ENCODE measurements at regions not wholly inside any gene's neighbourhood (a gene's known extent, or its start where the extent isn't known, plus 50 kb on each side); places are given as distances from the start of the nearest gene placed in this dataset.

- no peaks in the 10 kb centered on the region for H3K4me1 ChIP-seq (ENCODE audit: control insufficient read depth in 1 of 2, insufficient read depth in 2 of 2, low read length in 2 of 2)
- H3K27me3 Mint-ChIP-seq (ENCODE audit: low read depth in 3 of 3): no peaks in the 10 kb centered on the region
- no peaks in the 10 kb centered on the region for H3K36me3 Mint-ChIP-seq
- H3K36me3 ChIP-seq (replicated peaks in 1 of 2; ENCODE audit: control insufficient read depth in 1 of 2, insufficient read depth in 2 of 2, low read length in 2 of 2): no peaks in the 10 kb centered on the region
- H3K27ac ChIP-seq (ENCODE audit: low read depth in 1 of 2, low read length in 2 of 2): no peak overlapping the region
- H3K4me3 ChIP-seq (replicated peaks in 1 of 3; ENCODE audit: low read depth in 2 of 3, low read length in 3 of 3): no peak overlapping the region
- no peak overlapping the region for H3K4me3 Mint-ChIP-seq
- no peaks in the 10 kb centered on the region for H3K27me3 ChIP-seq (ENCODE audit: control insufficient read depth in 2 of 2, insufficient read depth in 2 of 2, low read length in 2 of 2)
- intact Hi-C loops (cut with micrococcal nuclease): no loop called here
- no peaks in the 10 kb centered on the region for H4K20me1 ChIP-seq (ENCODE audit: insufficient read depth, low read length)
- DNase-seq: no peak
- no peak overlapping the region for H2AFZ ChIP-seq (ENCODE audit: insufficient read depth, low read depth, low read length, poor library complexity, severe bottlenecking)
- TF ChIP-seq CTCF (IDR thresholded peaks at IDR 0.05): no peak
- H3K9me3 Mint-ChIP-seq: peaks cover 0 to 13% (median 4%) of the 10 kb centered on the region in 7 donors
- no peak overlapping the region for H3K9ac ChIP-seq (ENCODE audit: insufficient read depth, low read length, poor library complexity, severe bottlenecking)
- H3K4me2 ChIP-seq (replicated peaks; ENCODE audit: extremely low read depth, low read length, poor library complexity, severe bottlenecking): no peak overlapping the region
- no peak overlapping the region for H3K27ac Mint-ChIP-seq
- no peaks in the 10 kb centered on the region for H3K4me1 Mint-ChIP-seq
- H3K79me2 ChIP-seq (ENCODE audit: insufficient read depth, low read length): no peaks in the 10 kb centered on the region
- no peaks in the 10 kb centered on the region for H3K9me3 ChIP-seq (replicated peaks in 1 of 2; ENCODE audit: control insufficient read depth in 1 of 2, insufficient read depth in 1 of 2, low read length in 2 of 2)
These were observed 253.0 kb downstream of the RNF144B start for GRCh38 chr6:18640134-18640533.

- intact Hi-C loops (cut with micrococcal nuclease): no loop called here
- H3K4me3 ChIP-seq (replicated peaks in 1 of 3; ENCODE audit: low read depth in 2 of 3, low read length in 3 of 3): no peak overlapping the region
- Mint-ChIP-seq H3K36me3 (no peaks in the 10 kb centered on the region), H3K4me3 (no peak overlapping the region), H3K27me3 (ENCODE audit: low read depth in 3 of 3) (no peaks in the 10 kb centered on the region), H3K27ac (no peak overlapping the region), H3K4me1 (no peaks in the 10 kb centered on the region), H3K9me3 (peaks cover 0 to 13% (median 4%) of the 10 kb centered on the region in 7 donors)
- TF ChIP-seq CTCF (IDR thresholded peaks at IDR 0.05): no peak
- H3K79me2 ChIP-seq (ENCODE audit: insufficient read depth, low read length): no peaks in the 10 kb centered on the region
- H4K20me1 ChIP-seq (ENCODE audit: insufficient read depth, low read length): no peaks in the 10 kb centered on the region
- no peak for DNase-seq
- no CpG with 5 or more reads among the region's 1 CpG for WGBS (ENCODE audit: insufficient coverage)
- no peak overlapping the region for H3K4me2 ChIP-seq (replicated peaks; ENCODE audit: extremely low read depth, low read length, poor library complexity, severe bottlenecking)
- no peaks in the 10 kb centered on the region for H3K36me3 ChIP-seq (replicated peaks in 1 of 2; ENCODE audit: control insufficient read depth in 1 of 2, insufficient read depth in 2 of 2, low read length in 2 of 2)
- H2AFZ ChIP-seq (ENCODE audit: insufficient read depth, low read depth, low read length, poor library complexity, severe bottlenecking): no peak overlapping the region
- H3K27ac ChIP-seq (ENCODE audit: low read depth in 1 of 2, low read length in 2 of 2): no peak overlapping the region
- no peaks in the 10 kb centered on the region for H3K9me3 ChIP-seq (replicated peaks in 1 of 2; ENCODE audit: control insufficient read depth in 1 of 2, insufficient read depth in 1 of 2, low read length in 2 of 2)
- H3K27me3 ChIP-seq (ENCODE audit: control insufficient read depth in 2 of 2, insufficient read depth in 2 of 2, low read length in 2 of 2): no peaks in the 10 kb centered on the region
- no peaks in the 10 kb centered on the region for H3K4me1 ChIP-seq (ENCODE audit: control insufficient read depth in 1 of 2, insufficient read depth in 2 of 2, low read length in 2 of 2)
- H3K9ac ChIP-seq (ENCODE audit: insufficient read depth, low read length, poor library complexity, severe bottlenecking): no peak overlapping the region
These were observed 253.6 kb downstream of the RNF144B start for GRCh38 chr6:18640754-18641153.

All from CD14-positive monocyte (primary cell).